LNCAP (cell line): ENCODE measurements at regions not wholly inside any gene's neighbourhood (a gene's known extent, or its start where the extent isn't known, plus 50 kb on each side); places are given as distances from the start of the nearest gene placed in this dataset.

Experiments used
- CTCF ChIP-seq: fragments of 450-650 bp; IDR thresholded peaks from 2 replicates; pipeline ENCODE4 v1.5.1; 2017; ENCODE audit warnings: mild to moderate bottlenecking

- TF ChIP-seq CTCF: no peak
Observed at GRCh38 chr2:198710562-198710961, 747.2 kb downstream of the SATB2 start.

GRCh38 chr2:198706476-198707082 lies 751.2 kb downstream of the SATB2 start:
- no peak for TF ChIP-seq CTCF

GRCh38 chr2:198703281-198703680 lies 754.5 kb downstream of the SATB2 start:
- TF ChIP-seq CTCF: no peak

GRCh38 chr2:198702796-198703195 lies 754.9 kb downstream of the SATB2 start:
- TF ChIP-seq CTCF: no peak

- TF ChIP-seq CTCF: no peak
Observed at GRCh38 chr2:198701481-198701880, 756.3 kb downstream of the SATB2 start.

GRCh38 chr2:198700319-198700718 lies 757.4 kb downstream of the SATB2 start:
- no peak for TF ChIP-seq CTCF

- TF ChIP-seq CTCF: no peak
Observed at GRCh38 chr2:198698230-198698629, 759.5 kb downstream of the SATB2 start.

GRCh38 chr2:198697794-198698193 lies 759.9 kb downstream of the SATB2 start:
- no peak for TF ChIP-seq CTCF
